Omental fat pad (tissue), 3 donors: ENCODE measurements at regions not wholly inside any gene's neighbourhood (a gene's known extent, or its start where the extent isn't known, plus 50 kb on each side); places are given as distances from the start of the nearest gene placed in this dataset.

Experiments
- ATAC-seq: fragments of 150-250 bp; one replicate; pipeline ENCODE4 v1.9.1; 2016; ENCODE audit warnings: mild to moderate bottlenecking, moderate library complexity; ENCODE audit not compliant: low FRiP score
- DNase-seq: peaks from one replicate; pipeline ENCODE4 v3.0.0-alpha.2; 2019; ENCODE audit warnings: low spot score
- TF ChIP-seq, protein P1 (sequence below), 3 donors: fragments of 450-650 bp; IDR thresholded peaks; one replicate each; pipeline ENCODE4 v1.5.1; 2016 to 2017; ENCODE audit warnings: antibody characterized with exemption in 3 of 3, mild to moderate bottlenecking in 3 of 3, moderate library complexity in 2 of 3

DNA sequence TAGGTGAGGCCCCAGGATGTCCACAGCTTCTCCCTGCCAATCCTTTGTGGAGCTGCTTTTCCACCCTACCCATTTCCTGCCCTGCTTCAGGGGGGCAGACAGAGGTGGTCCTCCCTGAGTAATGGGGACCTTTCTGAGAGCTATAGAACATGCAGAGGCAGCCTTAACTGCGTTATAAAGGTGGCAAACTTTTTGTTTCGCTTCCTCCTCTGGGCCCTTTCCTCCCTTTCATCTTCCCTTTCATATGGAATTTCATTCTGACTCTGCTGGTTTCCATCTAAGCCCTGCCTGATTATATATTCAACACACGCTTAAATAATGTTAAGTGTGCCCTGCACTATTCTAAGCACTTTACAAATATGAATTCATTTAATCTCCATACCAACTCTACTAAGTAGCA is 169.3 kb upstream of the E2F8 start:
- ATAC-seq (no peak), DNase-seq (no peak)
- TF ChIP-seq, protein P1, sequence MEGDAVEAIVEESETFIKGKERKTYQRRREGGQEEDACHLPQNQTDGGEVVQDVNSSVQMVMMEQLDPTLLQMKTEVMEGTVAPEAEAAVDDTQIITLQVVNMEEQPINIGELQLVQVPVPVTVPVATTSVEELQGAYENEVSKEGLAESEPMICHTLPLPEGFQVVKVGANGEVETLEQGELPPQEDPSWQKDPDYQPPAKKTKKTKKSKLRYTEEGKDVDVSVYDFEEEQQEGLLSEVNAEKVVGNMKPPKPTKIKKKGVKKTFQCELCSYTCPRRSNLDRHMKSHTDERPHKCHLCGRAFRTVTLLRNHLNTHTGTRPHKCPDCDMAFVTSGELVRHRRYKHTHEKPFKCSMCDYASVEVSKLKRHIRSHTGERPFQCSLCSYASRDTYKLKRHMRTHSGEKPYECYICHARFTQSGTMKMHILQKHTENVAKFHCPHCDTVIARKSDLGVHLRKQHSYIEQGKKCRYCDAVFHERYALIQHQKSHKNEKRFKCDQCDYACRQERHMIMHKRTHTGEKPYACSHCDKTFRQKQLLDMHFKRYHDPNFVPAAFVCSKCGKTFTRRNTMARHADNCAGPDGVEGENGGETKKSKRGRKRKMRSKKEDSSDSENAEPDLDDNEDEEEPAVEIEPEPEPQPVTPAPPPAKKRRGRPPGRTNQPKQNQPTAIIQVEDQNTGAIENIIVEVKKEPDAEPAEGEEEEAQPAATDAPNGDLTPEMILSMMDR (IDR thresholded peaks at IDR 0.05) = no peak

DNA sequence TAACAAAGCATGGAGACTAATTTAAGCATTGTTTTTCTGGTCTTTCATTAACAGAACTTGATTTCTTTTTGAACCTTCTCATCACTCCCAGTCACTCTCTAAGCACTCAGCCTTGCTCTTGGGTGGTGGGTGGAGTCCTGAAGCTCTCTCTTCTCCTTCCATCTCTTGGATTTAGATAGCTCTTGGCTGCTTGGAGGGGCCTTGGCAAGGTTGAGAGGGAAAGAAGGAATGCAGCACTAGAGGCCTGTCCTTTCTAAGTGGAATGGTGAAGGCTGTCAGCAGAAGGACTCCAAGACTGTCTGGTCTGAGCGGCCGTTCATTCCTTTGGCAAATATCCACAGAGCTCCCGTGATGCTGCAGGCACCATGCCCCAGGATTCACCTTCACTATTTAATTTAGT is 168.6 kb upstream of the E2F8 start:
- ATAC-seq (no peak), DNase-seq (no peak)
- TF ChIP-seq, protein P1 (IDR thresholded peaks at IDR 0.05) = no peak

DNA sequence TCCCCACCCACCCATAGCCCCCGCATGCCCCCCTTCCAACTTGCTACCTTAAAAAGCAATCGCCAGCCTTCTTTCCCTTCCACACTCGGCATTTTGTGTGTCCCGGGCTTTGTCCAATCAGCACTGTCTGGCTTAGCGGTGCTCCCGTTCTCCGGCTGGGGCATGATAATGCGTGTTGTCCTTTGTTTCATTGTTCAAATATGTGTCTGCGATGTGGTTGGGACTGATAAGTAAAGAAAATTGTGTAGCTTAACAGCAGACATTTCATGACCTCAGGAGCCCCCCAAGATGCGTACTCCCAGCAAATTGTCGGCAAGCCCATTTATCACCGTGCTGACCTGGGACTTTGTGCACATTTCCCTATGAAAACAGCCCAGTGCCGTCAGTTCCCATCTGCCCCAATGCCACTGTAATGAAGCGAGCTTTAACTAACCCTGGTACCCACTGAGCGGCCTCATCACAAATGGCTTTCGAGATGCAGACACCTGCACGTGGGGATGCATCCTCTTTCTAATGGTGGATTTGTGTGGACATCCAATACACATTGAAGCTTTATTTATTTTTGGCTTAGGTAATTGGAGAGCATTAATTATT is 167.0 kb upstream of the E2F8 start:
- TF ChIP-seq, protein P1 (IDR thresholded peaks at IDR 0.05) = no peak
- no peak for ATAC-seq
- DNase-seq = no peak

DNA sequence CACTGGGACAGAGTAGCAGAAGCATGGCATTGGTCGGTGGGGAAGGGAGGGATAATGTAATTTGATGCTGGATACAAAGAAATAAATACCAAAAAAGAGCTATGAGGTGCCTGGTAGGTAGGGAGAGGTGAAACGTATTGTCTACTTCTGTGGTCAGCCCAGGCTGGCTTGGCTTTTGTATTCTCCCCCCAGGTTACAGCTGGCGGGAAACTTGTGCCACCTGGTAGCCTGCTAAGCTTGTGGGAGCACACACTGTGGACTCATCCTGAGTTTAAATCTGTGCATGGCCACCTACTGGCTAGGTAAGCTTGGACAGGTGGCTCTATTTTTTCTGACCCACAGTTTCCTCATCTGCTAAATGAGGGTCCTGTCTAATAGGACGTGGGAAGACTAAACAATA is 165.2 kb upstream of the E2F8 start:
- TF ChIP-seq, protein P1 (IDR thresholded peaks at IDR 0.05) = no peak
- no peak for ATAC-seq
- DNase-seq = no peak

DNA sequence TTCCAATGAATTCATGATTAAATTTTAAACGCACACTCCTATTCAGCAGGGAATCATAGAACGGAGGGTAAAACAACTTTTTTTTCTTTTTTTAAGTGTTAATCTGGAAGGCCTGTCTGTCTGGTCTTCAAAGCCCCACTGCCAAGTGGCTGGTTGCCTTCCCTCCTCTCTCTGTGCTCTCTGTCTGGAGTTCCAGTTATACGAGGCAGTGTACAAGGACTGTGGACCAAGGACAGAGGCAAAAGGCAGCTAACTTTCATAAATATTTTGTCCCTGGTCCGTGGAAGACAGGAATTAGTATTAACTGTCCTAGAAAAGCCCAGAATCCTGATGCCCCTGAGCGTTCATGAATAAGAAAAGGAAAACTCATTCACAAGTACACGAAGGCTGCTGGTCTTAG is 164.0 kb upstream of the E2F8 start:
- no peak for DNase-seq
- no peak for ATAC-seq
- TF ChIP-seq, protein P1 (IDR thresholded peaks at IDR 0.05) = no peak

DNA sequence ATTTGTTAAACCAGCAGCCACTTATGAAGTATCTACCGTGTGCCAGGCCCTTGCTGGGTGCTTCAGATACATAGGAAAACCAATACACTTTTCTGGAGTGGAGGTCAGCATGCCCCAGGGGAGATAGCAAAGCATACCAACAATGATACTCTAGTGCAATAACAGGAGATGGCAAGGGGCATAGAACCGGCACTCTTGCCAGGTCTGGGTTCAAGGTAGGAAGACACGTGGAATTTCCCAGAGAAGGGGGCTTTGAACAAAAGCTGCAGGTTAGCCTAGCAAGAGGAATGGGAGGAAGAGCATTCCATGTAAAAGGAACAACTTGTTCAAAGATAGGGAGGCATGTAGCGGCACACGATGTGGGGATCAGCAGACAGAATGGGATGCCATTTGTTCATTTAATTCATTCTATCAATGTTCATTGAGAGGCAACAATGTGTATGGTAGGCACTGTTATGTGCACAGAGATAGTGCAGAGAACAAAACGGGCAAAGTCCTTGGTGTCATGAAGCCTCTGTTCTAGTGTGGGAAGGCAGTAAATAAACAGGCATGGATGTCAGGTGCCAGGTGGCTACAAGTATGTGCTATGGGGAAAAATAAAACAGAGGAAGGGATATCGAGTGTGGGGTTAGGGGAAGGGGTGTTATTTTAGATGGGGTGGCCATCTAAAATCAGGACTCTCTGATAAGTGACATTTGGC is 162.6 kb upstream of the E2F8 start:
- TF ChIP-seq, protein P1 (IDR thresholded peaks at IDR 0.05) = no peak
- DNase-seq (no peak), ATAC-seq (no peak)

DNA sequence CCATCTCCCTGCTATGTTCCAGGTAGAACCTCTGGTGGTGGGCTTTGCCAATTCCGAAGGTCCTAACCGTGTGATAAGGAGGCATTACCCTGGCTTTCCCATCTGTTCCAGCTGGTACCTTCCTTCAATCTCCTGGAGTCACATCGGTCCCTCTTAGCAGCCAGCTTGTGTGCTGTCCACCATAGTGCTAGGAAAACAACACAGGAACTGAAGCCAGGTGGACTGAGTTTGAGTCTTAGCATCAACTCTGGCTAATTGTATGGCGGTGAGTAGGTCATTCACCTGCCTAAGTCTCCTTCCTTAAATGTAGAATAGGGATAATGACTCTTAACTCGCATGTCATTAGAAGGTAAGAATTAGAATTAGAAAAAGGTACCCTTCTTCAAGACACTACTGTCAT is 159.6 kb upstream of the E2F8 start:
- TF ChIP-seq, protein P1 (IDR thresholded peaks at IDR 0.05) = no peak
- DNase-seq = no peak
- ATAC-seq = no peak
